Gastrocnemius medialis (tissue), 4 donors: ENCODE measurements at regions not wholly inside any gene's neighbourhood (a gene's known extent, or its start where the extent isn't known, plus 50 kb on each side); places are given as distances from the start of the nearest gene placed in this dataset.

Experiments used
- ATAC-seq, 2 donors: fragments of 150-250 bp; one replicate each; pipeline ENCODE4 v1.9.1; 2016
- DNase-seq, 2 donors: peaks; one replicate each; pipeline ENCODE4 v3.0.0-alpha.2; 2019
- H3K27ac ChIP-seq, 4 donors: fragments of 200-600 bp; sonication (generic); 1 replicate in 1 of 4; 2 replicates in 3 of 4; pipeline ENCODE4 v1.5.1; 2016 to 2018; ENCODE audit warnings: mild to moderate bottlenecking in 2 of 4, moderate library complexity in 1 of 4
- H3K27me3 ChIP-seq, 3 donors: fragments of 200-600 bp; sonication (generic) in 2 of 3; 1 replicate in 1 of 3; 2 replicates in 2 of 3; pipeline versions ENCODE4 v1.5.1 to v1.6.0; 2016 to 2019; ENCODE audit warnings: mild to moderate bottlenecking in 1 of 3, moderate library complexity in 1 of 3
- H3K36me3 ChIP-seq, 2 donors: fragments of 200-600 bp; sonication (generic) in 1 of 2; one replicate each; pipeline ENCODE4 v1.5.1; 2017 to 2018
- H3K4me1 ChIP-seq, 2 donors: fragments of 200-600 bp; sonication (generic) in 1 of 2; one replicate each; pipeline ENCODE4 v1.5.1; 2016 to 2017; ENCODE audit warnings: mild to moderate bottlenecking in 2 of 2
- H3K4me3 ChIP-seq, 4 donors: fragments of 200-600 bp; sonication (generic) in 3 of 4; 1 replicate in 1 of 4; 2 replicates in 3 of 4; pipeline ENCODE4 v1.5.1; 2016 to 2019; ENCODE audit warnings: mild to moderate bottlenecking in 2 of 4
- H3K9me3 ChIP-seq, 3 donors: fragments of 200-600 bp; sonication (generic) in 2 of 3; 1 replicate in 1 of 3; 2 replicates in 2 of 3; pipeline ENCODE4 v1.5.1; 2016 to 2019
- POLR2A ChIP-seq, 2 donors: fragments of 450-650 bp; IDR thresholded peaks; one replicate each; pipeline ENCODE4 v1.6.1; 2017; ENCODE audit warnings: antibody characterized with exemption in 2 of 2, mild to moderate bottlenecking in 2 of 2, moderate library complexity in 2 of 2
- in situ Hi-C, 4 donors: fragments of 200-750 bp; cut with MboI; loops; one replicate each; pipeline versions ENCODE4 v1.15.0 to v1.8.0; 2017; ENCODE audit warnings: low sequenced_read_pairs in 4 of 4
- intact Hi-C: fragments of 100-400 bp; cut with DNase I; formaldehyde crosslinking; loops from one replicate; pipeline ENCODE4 v1.15.1; 2023; ENCODE audit warnings: low total_unique reads
- TF ChIP-seq, protein P1 (sequence below), 5 experiments: fragments of 450-650 bp in 3 of 5; fragments of 200-600 bp in 2 of 5; sonication (generic) in 2 of 5; IDR thresholded peaks in 4 of 5; conservative IDR thresholded peaks in 1 of 5; 1 replicate in 4 of 5; 2 replicates in 1 of 5; pipeline ENCODE4 v1.5.1; 2016 to 2019; ENCODE audit warnings: antibody characterized with exemption in 5 of 5, mild to moderate bottlenecking in 3 of 5, moderate library complexity in 3 of 5

DNA sequence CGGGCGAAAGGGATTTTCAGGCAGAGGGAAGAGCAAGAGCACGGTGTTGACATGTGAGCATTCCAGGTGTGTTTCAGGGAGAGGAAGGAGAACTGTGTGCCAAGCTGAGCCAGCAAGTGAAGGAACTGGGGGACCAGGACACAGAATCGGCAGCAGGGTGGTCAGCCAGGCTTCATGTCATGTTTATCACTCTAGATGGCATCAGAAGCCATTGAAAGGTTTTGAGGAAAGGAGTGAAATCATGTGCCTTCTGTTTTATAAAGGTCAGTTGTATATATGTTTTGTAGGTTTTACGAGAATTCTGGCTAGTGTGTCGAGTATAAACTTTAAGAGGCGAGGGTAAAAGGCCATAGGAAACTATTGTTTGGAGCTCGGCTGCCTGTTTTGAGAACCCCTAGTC, 682.3 kb downstream of the TRIML1 start:
- H3K27me3 ChIP-seq, result no peaks in the 10 kb centered on the region
- H3K4me3 ChIP-seq, result no peak overlapping the region
- H3K9me3 ChIP-seq, result no peaks in the 10 kb centered on the region
- no peak for DNase-seq
- no peak overlapping the region for H3K27ac ChIP-seq
- no peak for ATAC-seq
- no peaks in the 10 kb centered on the region for H3K4me1 ChIP-seq
- intact Hi-C loops, result no loop called here
- in situ Hi-C loops, result no loop called here
- TF ChIP-seq POLR2A (IDR thresholded peaks at IDR 0.05), result no peak
- TF ChIP-seq, protein P1, sequence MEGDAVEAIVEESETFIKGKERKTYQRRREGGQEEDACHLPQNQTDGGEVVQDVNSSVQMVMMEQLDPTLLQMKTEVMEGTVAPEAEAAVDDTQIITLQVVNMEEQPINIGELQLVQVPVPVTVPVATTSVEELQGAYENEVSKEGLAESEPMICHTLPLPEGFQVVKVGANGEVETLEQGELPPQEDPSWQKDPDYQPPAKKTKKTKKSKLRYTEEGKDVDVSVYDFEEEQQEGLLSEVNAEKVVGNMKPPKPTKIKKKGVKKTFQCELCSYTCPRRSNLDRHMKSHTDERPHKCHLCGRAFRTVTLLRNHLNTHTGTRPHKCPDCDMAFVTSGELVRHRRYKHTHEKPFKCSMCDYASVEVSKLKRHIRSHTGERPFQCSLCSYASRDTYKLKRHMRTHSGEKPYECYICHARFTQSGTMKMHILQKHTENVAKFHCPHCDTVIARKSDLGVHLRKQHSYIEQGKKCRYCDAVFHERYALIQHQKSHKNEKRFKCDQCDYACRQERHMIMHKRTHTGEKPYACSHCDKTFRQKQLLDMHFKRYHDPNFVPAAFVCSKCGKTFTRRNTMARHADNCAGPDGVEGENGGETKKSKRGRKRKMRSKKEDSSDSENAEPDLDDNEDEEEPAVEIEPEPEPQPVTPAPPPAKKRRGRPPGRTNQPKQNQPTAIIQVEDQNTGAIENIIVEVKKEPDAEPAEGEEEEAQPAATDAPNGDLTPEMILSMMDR (IDR thresholded peaks at IDR 0.05 in 4 of 5, conservative IDR thresholded peaks at IDR 0.05 in 1 of 5), result no peak
- no peaks in the 10 kb centered on the region for H3K36me3 ChIP-seq

DNA sequence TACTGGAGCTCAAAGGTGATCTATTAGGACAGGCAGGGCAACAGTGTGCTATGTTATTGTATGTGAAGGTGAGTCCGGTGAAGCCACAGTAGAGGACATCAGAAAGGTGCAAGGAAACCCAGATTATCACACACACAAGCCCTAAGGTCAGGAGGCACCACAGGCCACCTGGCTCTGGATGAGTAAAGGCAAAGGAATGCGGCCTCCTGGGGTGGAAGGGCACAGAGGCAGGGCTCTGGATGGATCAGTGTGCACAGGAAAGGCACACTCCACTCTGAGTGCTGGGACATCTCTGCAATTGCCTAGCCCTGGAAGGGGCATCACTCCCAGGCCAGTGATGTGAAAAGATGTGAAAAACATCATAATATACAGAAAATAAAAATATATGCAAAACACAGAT, 683.5 kb downstream of the TRIML1 start:
- no peak for ATAC-seq
- H3K36me3 ChIP-seq, result no peaks in the 10 kb centered on the region
- H3K4me3 ChIP-seq, result no peak overlapping the region
- H3K9me3 ChIP-seq, result no peaks in the 10 kb centered on the region
- H3K27ac ChIP-seq, result no peak overlapping the region
- no peaks in the 10 kb centered on the region for H3K4me1 ChIP-seq
- TF ChIP-seq POLR2A (IDR thresholded peaks at IDR 0.05), result no peak
- TF ChIP-seq, protein P1 (IDR thresholded peaks at IDR 0.05 in 4 of 5, conservative IDR thresholded peaks at IDR 0.05 in 1 of 5), result no peak
- intact Hi-C loops (no loop called here), in situ Hi-C loops (no loop called here)
- no peaks in the 10 kb centered on the region for H3K27me3 ChIP-seq
- DNase-seq, result no peak

DNA sequence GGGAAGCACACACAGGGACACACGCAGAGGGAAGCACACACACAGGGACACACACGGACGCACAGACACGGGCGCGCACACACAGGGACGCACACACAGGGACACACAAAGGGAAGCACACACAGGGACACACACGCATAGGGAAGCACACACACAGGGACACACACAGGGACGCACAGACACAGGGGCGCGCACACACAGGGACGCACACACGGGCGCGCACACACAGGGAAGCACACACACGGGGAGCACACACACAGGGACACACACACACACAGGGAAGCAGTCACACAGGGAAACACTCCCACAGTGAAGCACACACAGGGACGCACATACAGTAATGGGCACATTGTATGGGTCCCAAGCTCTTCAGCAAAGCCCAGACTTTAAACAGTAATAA, 685.3 kb downstream of the TRIML1 start:
- intact Hi-C loops, result no loop called here
- DNase-seq (no peak), ATAC-seq (no peak)
- Histone ChIP-seq H3K27ac (no peak overlapping the region), H3K4me3 (no peak overlapping the region), H3K9me3 (no peaks in the 10 kb centered on the region), H3K27me3 (no peaks in the 10 kb centered on the region), H3K36me3 (no peaks in the 10 kb centered on the region), H3K4me1 (no peaks in the 10 kb centered on the region)
- in situ Hi-C loops, result no loop called here
- TF ChIP-seq POLR2A (IDR thresholded peaks at IDR 0.05), result no peak

DNA sequence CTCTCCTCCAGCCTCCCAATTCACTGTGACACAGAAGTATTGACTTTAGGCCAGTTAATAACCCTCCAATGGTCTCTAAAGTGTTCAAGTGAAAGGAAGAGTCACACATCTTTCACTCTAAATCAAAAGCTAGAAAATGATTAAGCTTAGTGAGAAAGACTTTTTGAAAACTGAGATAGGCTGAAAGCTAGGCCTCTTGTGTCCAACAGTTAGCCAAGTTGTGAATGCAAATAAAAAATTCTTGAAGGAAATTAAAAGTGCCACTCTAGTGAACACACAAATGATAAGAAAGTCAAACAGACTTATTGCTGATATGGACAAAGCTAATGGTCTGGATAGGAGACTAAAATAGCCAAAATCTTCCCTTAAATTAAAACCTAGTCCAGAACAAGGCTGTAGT, 687.2 kb downstream of the TRIML1 start:
- in situ Hi-C loops, result no loop called here
- H3K4me3 ChIP-seq, result no peak overlapping the region

DNA sequence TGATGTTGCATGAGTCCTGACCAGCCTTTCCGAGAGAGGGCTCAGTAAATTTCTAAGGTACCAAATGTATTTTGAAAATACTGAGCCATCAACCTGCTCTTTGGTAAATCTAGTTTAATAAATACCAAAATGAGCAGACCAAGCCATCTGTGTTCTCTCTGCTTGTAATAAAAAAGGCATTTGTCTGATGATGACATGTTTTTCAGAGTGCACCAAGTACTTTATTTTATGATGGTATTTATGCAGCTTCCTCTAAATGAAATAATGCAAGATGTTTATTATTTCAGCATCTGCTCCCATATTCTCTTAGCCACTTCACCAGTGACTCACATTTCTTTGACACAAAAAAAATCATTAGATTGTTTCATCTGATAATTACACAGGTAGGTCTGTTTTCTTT, 700.5 kb downstream of the TRIML1 start:
- H3K27ac ChIP-seq, result no peak overlapping the region
- TF ChIP-seq, protein P1 (IDR thresholded peaks at IDR 0.05 in 4 of 5, conservative IDR thresholded peaks at IDR 0.05 in 1 of 5), result no peak
- TF ChIP-seq POLR2A (IDR thresholded peaks at IDR 0.05), result no peak
- H3K9me3 ChIP-seq, result no peaks in the 10 kb centered on the region
- H3K27me3 ChIP-seq, result no peaks in the 10 kb centered on the region
- H3K4me3 ChIP-seq, result no peak overlapping the region
- in situ Hi-C loops (no loop called here), intact Hi-C loops (no loop called here)
- ATAC-seq (no peak), DNase-seq (no peak)
- H3K4me1 ChIP-seq, result no peaks in the 10 kb centered on the region
- no peaks in the 10 kb centered on the region for H3K36me3 ChIP-seq

More for the DNA sequence above, 687.2 kb downstream of the TRIML1 start:
- no peak for ATAC-seq
- Histone ChIP-seq H3K27ac (no peak overlapping the region), H3K27me3 (no peaks in the 10 kb centered on the region), H3K36me3 (no peaks in the 10 kb centered on the region), H3K9me3 (no peaks in the 10 kb centered on the region), H3K4me1 (no peaks in the 10 kb centered on the region)
- DNase-seq, result no peak
- TF ChIP-seq, protein P1 (IDR thresholded peaks at IDR 0.05 in 4 of 5, conservative IDR thresholded peaks at IDR 0.05 in 1 of 5), result no peak
- TF ChIP-seq POLR2A (IDR thresholded peaks at IDR 0.05), result no peak
- intact Hi-C loops, result no loop called here
